ENCODE measurements at regions not wholly inside any gene's neighbourhood (a gene's known extent, or its start where the extent isn't known, plus 50 kb on each side); places are given as distances from the start of the nearest gene placed in this dataset.
A peak's percentile ranks its signal among the peaks of the same experiment; 100 is the strongest.

- Histone ChIP-seq H2AFZ (ENCODE audit: insufficient read depth, low read length, poor library complexity) (no peak overlapping the region), H3K79me1 (ENCODE audit: low read length) (no peaks in the 10 kb centered on the region), H4K91ac (ENCODE audit: low read depth, low read length) (no peak overlapping the region), H3K4ac (ENCODE audit: low read depth, low read length) (no peak overlapping the region), H3K9me3 (ENCODE audit: insufficient read depth, low read depth, low read length) (no peaks in the 10 kb centered on the region), H3K18ac (ENCODE audit: low read length) (no peak overlapping the region), H2BK120ac (ENCODE audit: insufficient read depth, low read length, poor library complexity) (no peak overlapping the region), H4K8ac (ENCODE audit: low read depth, low read length) (no peak overlapping the region), H2BK5ac (ENCODE audit: low read depth, low read length, poor library complexity) (no peak overlapping the region), H3K27ac (ENCODE audit: low read depth, low read length) (no peak overlapping the region), H3K36me3 (ENCODE audit: control insufficient read depth in 1 of 2, insufficient read depth in 2 of 2, low read length in 2 of 2) (no peaks in the 10 kb centered on the region), H2BK12ac (ENCODE audit: low read length) (no peak overlapping the region), H3K79me2 (ENCODE audit: control insufficient read depth, insufficient read depth, low read length, poor library complexity) (no peaks in the 10 kb centered on the region), H3K4me2 (ENCODE audit: low read length) (no peak overlapping the region), H3K23ac (ENCODE audit: low read length) (peak overlapping the region; percentile 52), H4K12ac (ENCODE audit: low read depth, low read length) (no peak overlapping the region), H3K27me3 (ENCODE audit: insufficient read depth, low read length) (no peaks in the 10 kb centered on the region), H2AK5ac (ENCODE audit: low read length) (no peak overlapping the region), H3K4me1 (ENCODE audit: control insufficient read depth in 1 of 2, insufficient read depth in 2 of 2, low read length in 2 of 2) (no peaks in the 10 kb centered on the region), H3K9ac (ENCODE audit: low read length) (no peak overlapping the region), H3K14ac (ENCODE audit: low read length) (no peak overlapping the region), H3K4me3 (ENCODE audit: low read depth, low read length) (no peak overlapping the region)
- WGBS (ENCODE audit: extremely low coverage, insufficient coverage, insufficient read length), result no CpG with 5 or more reads among the region's 1 CpG
- no peak for DNase-seq
Observed at GRCh38 chr5:92599217-92599810, 981.7 kb downstream of the NR2F1-AS1 start.

GRCh38 chr5:92594031-92594430 is 987.0 kb downstream of the NR2F1-AS1 start:
- Histone ChIP-seq H3K79me1 (ENCODE audit: low read length) (no peaks in the 10 kb centered on the region), H3K9ac (ENCODE audit: low read length) (no peak overlapping the region), H3K9me3 (ENCODE audit: insufficient read depth, low read depth, low read length) (no peaks in the 10 kb centered on the region), H3K18ac (ENCODE audit: low read length) (no peak overlapping the region), H2AFZ (ENCODE audit: insufficient read depth, low read length, poor library complexity) (no peak overlapping the region), H3K14ac (ENCODE audit: low read length) (no peak overlapping the region), H2BK120ac (ENCODE audit: insufficient read depth, low read length, poor library complexity) (no peak overlapping the region), H4K12ac (ENCODE audit: low read depth, low read length) (no peak overlapping the region), H3K4me1 (ENCODE audit: control insufficient read depth in 1 of 2, insufficient read depth in 2 of 2, low read length in 2 of 2) (no peaks in the 10 kb centered on the region), H4K8ac (ENCODE audit: low read depth, low read length) (no peak overlapping the region), H4K91ac (ENCODE audit: low read depth, low read length) (no peak overlapping the region), H2AK5ac (ENCODE audit: low read length) (no peak overlapping the region), H2BK12ac (ENCODE audit: low read length) (no peak overlapping the region), H3K79me2 (ENCODE audit: control insufficient read depth, insufficient read depth, low read length, poor library complexity) (no peaks in the 10 kb centered on the region), H3K36me3 (ENCODE audit: control insufficient read depth in 1 of 2, insufficient read depth in 2 of 2, low read length in 2 of 2) (no peaks in the 10 kb centered on the region), H3K4me3 (ENCODE audit: low read depth, low read length) (no peak overlapping the region), H3K4me2 (ENCODE audit: low read length) (no peak overlapping the region), H3K27me3 (ENCODE audit: insufficient read depth, low read length) (no peaks in the 10 kb centered on the region), H3K27ac (ENCODE audit: low read depth, low read length) (no peak overlapping the region), H3K23ac (ENCODE audit: low read length) (no peak overlapping the region), H3K4ac (ENCODE audit: low read depth, low read length) (no peak overlapping the region), H2BK5ac (ENCODE audit: low read depth, low read length, poor library complexity) (no peak overlapping the region)
- no peak for DNase-seq

GRCh38 chr5:92588876-92589275 is 992.1 kb downstream of the NR2F1-AS1 start:
- no CpG with 5 or more reads among the region's 1 CpG for WGBS (ENCODE audit: extremely low coverage, insufficient coverage, insufficient read length)

GRCh38 chr5:92581690-92582089 is 999.3 kb downstream of the NR2F1-AS1 start:
- no peak for DNase-seq
- Histone ChIP-seq H3K4me2 (ENCODE audit: low read length) (no peak overlapping the region), H3K79me2 (ENCODE audit: control insufficient read depth, insufficient read depth, low read length, poor library complexity) (no peaks in the 10 kb centered on the region), H2BK12ac (ENCODE audit: low read length) (no peak overlapping the region), H3K14ac (ENCODE audit: low read length) (no peak overlapping the region), H3K4ac (ENCODE audit: low read depth, low read length) (no peak overlapping the region), H2AK5ac (ENCODE audit: low read length) (no peak overlapping the region), H3K23ac (ENCODE audit: low read length) (no peak overlapping the region), H3K9me3 (ENCODE audit: insufficient read depth, low read depth, low read length) (no peaks in the 10 kb centered on the region), H3K36me3 (ENCODE audit: control insufficient read depth in 1 of 2, insufficient read depth in 2 of 2, low read length in 2 of 2) (no peaks in the 10 kb centered on the region), H4K12ac (ENCODE audit: low read depth, low read length) (no peak overlapping the region), H2BK120ac (ENCODE audit: insufficient read depth, low read length, poor library complexity) (no peak overlapping the region), H3K27ac (ENCODE audit: low read depth, low read length) (no peak overlapping the region), H4K91ac (ENCODE audit: low read depth, low read length) (no peak overlapping the region), H3K4me1 (ENCODE audit: control insufficient read depth in 1 of 2, insufficient read depth in 2 of 2, low read length in 2 of 2) (no peaks in the 10 kb centered on the region), H3K18ac (ENCODE audit: low read length) (no peak overlapping the region), H4K8ac (ENCODE audit: low read depth, low read length) (no peak overlapping the region), H3K79me1 (ENCODE audit: low read length) (no peaks in the 10 kb centered on the region), H3K4me3 (ENCODE audit: low read depth, low read length) (no peak overlapping the region), H3K9ac (ENCODE audit: low read length) (no peak overlapping the region), H2BK5ac (ENCODE audit: low read depth, low read length, poor library complexity) (no peak overlapping the region), H2AFZ (ENCODE audit: insufficient read depth, low read length, poor library complexity) (no peak overlapping the region), H3K27me3 (ENCODE audit: insufficient read depth, low read length) (no peaks in the 10 kb centered on the region)
- WGBS (ENCODE audit: extremely low coverage, insufficient coverage, insufficient read length), result no CpG with 5 or more reads among the region's 3 CpGs

More at GRCh38 chr5:92588876-92589275, 992.1 kb downstream of the NR2F1-AS1 start:
- Histone ChIP-seq H3K18ac (ENCODE audit: low read length) (no peak overlapping the region), H3K4ac (ENCODE audit: low read depth, low read length) (no peak overlapping the region), H2BK120ac (ENCODE audit: insufficient read depth, low read length, poor library complexity) (no peak overlapping the region), H4K91ac (ENCODE audit: low read depth, low read length) (no peak overlapping the region), H4K8ac (ENCODE audit: low read depth, low read length) (no peak overlapping the region), H3K14ac (ENCODE audit: low read length) (no peak overlapping the region), H3K23ac (ENCODE audit: low read length) (no peak overlapping the region), H3K9me3 (ENCODE audit: insufficient read depth, low read depth, low read length) (no peaks in the 10 kb centered on the region), H3K27me3 (ENCODE audit: insufficient read depth, low read length) (no peaks in the 10 kb centered on the region), H3K4me1 (ENCODE audit: control insufficient read depth in 1 of 2, insufficient read depth in 2 of 2, low read length in 2 of 2) (no peaks in the 10 kb centered on the region), H3K4me2 (ENCODE audit: low read length) (no peak overlapping the region), H2AFZ (ENCODE audit: insufficient read depth, low read length, poor library complexity) (no peak overlapping the region), H3K79me2 (ENCODE audit: control insufficient read depth, insufficient read depth, low read length, poor library complexity) (no peaks in the 10 kb centered on the region), H2BK12ac (ENCODE audit: low read length) (no peak overlapping the region), H3K9ac (ENCODE audit: low read length) (no peak overlapping the region), H2BK5ac (ENCODE audit: low read depth, low read length, poor library complexity) (no peak overlapping the region), H3K4me3 (ENCODE audit: low read depth, low read length) (no peak overlapping the region), H4K12ac (ENCODE audit: low read depth, low read length) (no peak overlapping the region), H3K27ac (ENCODE audit: low read depth, low read length) (no peak overlapping the region), H3K79me1 (ENCODE audit: low read length) (no peaks in the 10 kb centered on the region), H2AK5ac (ENCODE audit: low read length) (no peak overlapping the region), H3K36me3 (ENCODE audit: control insufficient read depth in 1 of 2, insufficient read depth in 2 of 2, low read length in 2 of 2) (no peaks in the 10 kb centered on the region)
- DNase-seq, result no peak
